SU-DHL-6 (cell line): ENCODE measurements at regions not wholly inside any gene's neighbourhood (a gene's known extent, or its start where the extent isn't known, plus 50 kb on each side); places are given as distances from the start of the nearest gene placed in this dataset.

Experiments used
- H2AFZ ChIP-seq: fragments of 200-600 bp; sonication (generic); 2 replicates; pipeline ENCODE4 v1.6.1; 2014; ENCODE audit warnings: low read depth, mild to moderate bottlenecking, moderate library complexity, mixed read lengths, antibody characterized with exemption, low read length; ENCODE audit not compliant: severe bottlenecking
- H3F3A ChIP-seq: fragments of 200-600 bp; shearing (Covaris generic); 2 replicates; pipeline ENCODE4 v1.6.0; 2016; ENCODE audit warnings: antibody characterized with exemption, mild to moderate bottlenecking; ENCODE audit not compliant: insufficient read depth
- H3K27ac ChIP-seq: fragments of 200-600 bp; sonication (generic); 2 replicates; pipeline ENCODE4 v1.5.1; 2016; ENCODE audit warnings: low read depth, mild to moderate bottlenecking, low read length, moderate library complexity, mixed read lengths
- H3K27me3 ChIP-seq: fragments of 200-600 bp; sonication (generic), shearing (Covaris generic); 2 replicates; pipeline ENCODE4 v1.6.0; 2014; ENCODE audit warnings: mild to moderate bottlenecking, low read length
- H3K36me3 ChIP-seq: fragments of 200-600 bp; sonication (generic); 2 replicates; pipeline ENCODE4 v1.6.1; 2014; ENCODE audit warnings: mild to moderate bottlenecking, low read length, mixed read lengths
- H3K4me2 ChIP-seq: fragments of 300-600, 200-600 bp; shearing (Covaris generic), sonication (generic); 2 replicates; pipeline ENCODE4 v1.6.0; 2014; ENCODE audit warnings: low read length, low read depth, mild to moderate bottlenecking; ENCODE audit not compliant: poor library complexity, severe bottlenecking
- H3K4me3 ChIP-seq: fragments of 200-600 bp; sonication (generic); 2 replicates; pipeline ENCODE4 v1.5.1; 2014; ENCODE audit warnings: antibody characterized with exemption, low read length, mild to moderate bottlenecking, mixed read lengths; ENCODE audit not compliant: insufficient read depth, poor library complexity, severe bottlenecking
- H3K79me2 ChIP-seq: fragments of 200-600 bp; sonication (generic); 2 replicates; pipeline ENCODE4 v1.6.1; 2014; ENCODE audit warnings: mild to moderate bottlenecking, low read length, moderate library complexity; ENCODE audit not compliant: insufficient read depth
- H3K9ac ChIP-seq: fragments of 200-600 bp; sonication (generic); 2 replicates; pipeline ENCODE4 v1.7.0; 2014; ENCODE audit warnings: mild to moderate bottlenecking, low read length
- H3K9me2 ChIP-seq: fragments of 200-600 bp; sonication (generic); replicated peaks from 2 replicates; pipeline ENCODE4 v1.6.1; 2014; ENCODE audit warnings: low read length; ENCODE audit not compliant: insufficient read depth
- H3K9me3 ChIP-seq: fragments of 200-600 bp; sonication (generic); 2 replicates; pipeline ENCODE4 v1.6.1; 2014; ENCODE audit warnings: low read length, mixed read lengths; ENCODE audit not compliant: insufficient read depth
- H4K20me1 ChIP-seq: fragments of 200-600 bp; sonication (generic); 2 replicates; pipeline ENCODE4 v1.6.1; 2014; ENCODE audit warnings: low read depth, mild to moderate bottlenecking, antibody characterized with exemption, low read length, moderate library complexity, mixed read lengths
- CTCF ChIP-seq: fragments of 200-600 bp; sonication (generic); IDR thresholded peaks from one replicate; pipeline ENCODE4 v1.5.1; 2017; ENCODE audit warnings: antibody characterized with exemption, mild to moderate bottlenecking, low read length, moderate library complexity; ENCODE audit not compliant: insufficient read depth, poor library complexity, severe bottlenecking
- EZH2phosphoT487 ChIP-seq: fragments of 200-600 bp; sonication (generic), shearing (Covaris generic); conservative IDR thresholded peaks from 2 replicates; pipeline ENCODE4 v1.6.1; 2018; ENCODE audit warnings: mild to moderate bottlenecking, antibody characterized with exemption, low read length, moderate library complexity, mixed read lengths

- H3K36me3 ChIP-seq = no peaks in the 10 kb centered on the region
- H3K79me2 ChIP-seq = no peaks in the 10 kb centered on the region
- no peak overlapping the region for H3K9ac ChIP-seq
- no peaks in the 10 kb centered on the region for H3F3A ChIP-seq
- no peak overlapping the region for H2AFZ ChIP-seq
- no peak overlapping the region for H3K27ac ChIP-seq
- no peaks in the 10 kb centered on the region for H3K9me3 ChIP-seq
- TF ChIP-seq CTCF (no peak), EZH2phosphoT487 (no peak)
- H3K9me2 ChIP-seq = no peaks in the 10 kb centered on the region
- no peak overlapping the region for H3K4me2 ChIP-seq
- no peak overlapping the region for H3K4me3 ChIP-seq
- no peaks in the 10 kb centered on the region for H4K20me1 ChIP-seq
- H3K27me3 ChIP-seq = no peaks in the 10 kb centered on the region
Measured at GRCh38 chr6:56310241-56310640, 62.9 kb upstream of the COL21A1 start.

- Histone ChIP-seq H2AFZ (no peak overlapping the region), H3K9me2 (no peaks in the 10 kb centered on the region), H3K79me2 (no peaks in the 10 kb centered on the region), H3K9me3 (no peaks in the 10 kb centered on the region), H3K27me3 (no peaks in the 10 kb centered on the region), H3K9ac (no peak overlapping the region), H3K4me3 (no peak overlapping the region), H3F3A (no peaks in the 10 kb centered on the region), H3K27ac (no peak overlapping the region), H4K20me1 (no peaks in the 10 kb centered on the region), H3K36me3 (no peaks in the 10 kb centered on the region), H3K4me2 (no peak overlapping the region)
- TF ChIP-seq EZH2phosphoT487 (no peak), CTCF (no peak)
Measured at GRCh38 chr6:56299916-56300315, 52.5 kb upstream of the COL21A1 start.

- Histone ChIP-seq H3F3A (no peaks in the 10 kb centered on the region), H3K27ac (no peak overlapping the region), H4K20me1 (no peaks in the 10 kb centered on the region; the same call in 1 of the 2 replicates), H3K27me3 (no peaks in the 10 kb centered on the region), H3K9me3 (no peaks in the 10 kb centered on the region), H3K36me3 (no peaks in the 10 kb centered on the region), H3K9ac (no peak overlapping the region), H2AFZ (no peak overlapping the region), H3K4me3 (no peak overlapping the region), H3K9me2 (no peaks in the 10 kb centered on the region), H3K79me2 (no peaks in the 10 kb centered on the region), H3K4me2 (no peak overlapping the region)
- TF ChIP-seq EZH2phosphoT487 = no peak
- no peak for TF ChIP-seq CTCF
Measured at GRCh38 chr6:56297022-56297989, 49.9 kb upstream of the COL21A1 start.
